Neural crest cell (in vitro differentiated cells): ENCODE measurements at regions not wholly inside any gene's neighbourhood (a gene's known extent, or its start where the extent isn't known, plus 50 kb on each side); places are given as distances from the start of the nearest gene placed in this dataset.

Experiments used
- DNase-seq: peaks from one replicate; pipeline ENCODE4 v3.0.0; 2021; ENCODE audit warnings: low read depth, mixed read lengths, low spot score
- H3K27ac Mint-ChIP-seq: one replicate; pipeline ENCODE4 v1.8.0; 2021; ENCODE audit warnings: mild to moderate bottlenecking, mixed read lengths; ENCODE audit not compliant: unreplicated experiment
- H3K27me3 Mint-ChIP-seq: 2 replicates; pipeline ENCODE4 v1.8.0; 2021; ENCODE audit warnings: low read depth, mild to moderate bottlenecking, mixed read lengths
- H3K36me3 Mint-ChIP-seq: 2 replicates; pipeline ENCODE4 v1.8.0; 2021; ENCODE audit warnings: low read depth, mild to moderate bottlenecking, mixed read lengths
- H3K4me1 Mint-ChIP-seq: 2 replicates; pipeline ENCODE4 v1.8.0; 2021; ENCODE audit warnings: mixed read lengths
- H3K4me3 Mint-ChIP-seq: one replicate; pipeline ENCODE4 v1.8.0; 2021; ENCODE audit warnings: mild to moderate bottlenecking, mixed read lengths
- H3K9me3 Mint-ChIP-seq: 2 replicates; pipeline ENCODE4 v1.8.0; 2021; ENCODE audit warnings: mixed read lengths
- CTCF ChIP-seq: fragments of 200-600 bp; sonication (generic); conservative IDR thresholded peaks from 2 replicates; pipeline ENCODE4 v1.5.0; 2021; ENCODE audit warnings: antibody characterized with exemption, mild to moderate bottlenecking

- Mint-ChIP-seq H3K27ac (peak overlapping the region; percentile 24), H3K4me1 (peaks cover 10% of the 10 kb centered on the region), H3K36me3 (no peaks in the 10 kb centered on the region), H3K9me3 (peaks cover 10% of the 10 kb centered on the region), H3K27me3 (peaks cover 36% of the 10 kb centered on the region), H3K4me3 (peak overlapping the region; percentile 92)
- peak; percentile 40 for TF ChIP-seq CTCF
- DNase-seq: peak; percentile 30
Observed at GRCh38 chr9:89234205-89235067, 55.8 kb upstream of the SHC3 start.

GRCh38 chr9:89236955-89237573 lies 58.4 kb upstream of the SHC3 start:
- Mint-ChIP-seq H3K27ac (no peak overlapping the region), H3K4me1 (peaks cover 10% of the 10 kb centered on the region), H3K9me3 (no peaks in the 10 kb centered on the region), H3K27me3 (peaks cover 36% of the 10 kb centered on the region), H3K36me3 (no peaks in the 10 kb centered on the region), H3K4me3 (no peak overlapping the region)
- no peak for DNase-seq
- TF ChIP-seq CTCF: no peak

GRCh38 chr9:89238424-89238823 lies 59.8 kb upstream of the SHC3 start:
- Mint-ChIP-seq H3K4me1 (peaks cover 10% of the 10 kb centered on the region), H3K27ac (no peak overlapping the region), H3K27me3 (peaks cover 31% of the 10 kb centered on the region), H3K36me3 (no peaks in the 10 kb centered on the region), H3K9me3 (no peaks in the 10 kb centered on the region), H3K4me3 (no peak overlapping the region)
- TF ChIP-seq CTCF: no peak
- DNase-seq: no peak

- Mint-ChIP-seq H3K27ac (no peak overlapping the region), H3K4me1 (peaks cover 22% of the 10 kb centered on the region), H3K27me3 (no peaks in the 10 kb centered on the region), H3K9me3 (no peaks in the 10 kb centered on the region), H3K36me3 (no peaks in the 10 kb centered on the region), H3K4me3 (no peak overlapping the region)
- no peak for DNase-seq
- TF ChIP-seq CTCF: no peak
Observed at GRCh38 chr9:89243296-89244061, 64.9 kb upstream of the SHC3 start.

- no peak for DNase-seq
- no peak for TF ChIP-seq CTCF
- Mint-ChIP-seq H3K4me3 (no peak overlapping the region), H3K9me3 (peaks cover under 1% of the 10 kb centered on the region), H3K27ac (peak overlapping the region; percentile 59), H3K27me3 (no peaks in the 10 kb centered on the region), H3K4me1 (peaks cover 22% of the 10 kb centered on the region), H3K36me3 (peaks cover under 1% of the 10 kb centered on the region)
Observed at GRCh38 chr9:89246840-89247239, 64.2 kb upstream of the CKS2 start.
